Naive thymus-derived CD8-positive, alpha-beta T cell (primary cell): ENCODE measurements at regions not wholly inside any gene's neighbourhood (a gene's known extent, or its start where the extent isn't known, plus 50 kb on each side); places are given as distances from the start of the nearest gene placed in this dataset.
"Not testable (repeated sequence)": the region's sequence is repeated elsewhere in the genome, so short reads cannot be mapped to it uniquely, and the experiment has no call there.

Experiments used
- ATAC-seq, 2 donors: fragments of 150-1000 bp; cut with Tn5 transposase in 1 of 2; sonication (Bioruptor Pico), chemical (Tn5 transposase) in 1 of 2; 1 replicate in 1 of 2; 2 replicates in 1 of 2; pipeline ENCODE4 v1.10.0; 2021; ENCODE audit warnings: mild to moderate bottlenecking in 2 of 2, moderate library complexity in 2 of 2
- POLR2A ChIA-PET: fragments of 350-600 bp; sonication (Branson Sonifier 250); formaldehyde crosslinking; loops from one replicate; lab custom pipeline; 2021; ENCODE audit warnings: antibody characterized with exemption; lab: Charles Lee
- DNase-seq, 10 donors: peaks; one replicate each; pipeline versions ENCODE4 v3.0.0 to v3.0.0-alpha.2; 2020 to 2022
- H3K27ac Mint-ChIP-seq, 10 donors: one replicate each; pipeline ENCODE4 v1.8.0; 2020 to 2022; ENCODE audit warnings: mild to moderate bottlenecking in 10 of 10, mixed read lengths in 10 of 10, moderate library complexity in 4 of 10, inconsistent platforms in 1 of 10
- H3K27me3 Mint-ChIP-seq, 5 donors: one replicate each; pipeline ENCODE4 v1.8.0; 2021 to 2022; ENCODE audit warnings: mixed read lengths in 5 of 5
- H3K36me3 Mint-ChIP-seq, 3 donors: one replicate each; pipeline ENCODE4 v1.8.0; 2020 to 2022; ENCODE audit warnings: mixed read lengths in 3 of 3, mild to moderate bottlenecking in 2 of 3, inconsistent platforms in 1 of 3
- H3K4me1 Mint-ChIP-seq, 4 donors: one replicate each; pipeline ENCODE4 v1.8.0; 2021 to 2022; ENCODE audit warnings: mixed read lengths in 4 of 4
- H3K4me3 Mint-ChIP-seq, 10 donors: one replicate each; pipeline ENCODE4 v1.8.0; 2020 to 2022; ENCODE audit warnings: mild to moderate bottlenecking in 10 of 10, mixed read lengths in 10 of 10, moderate library complexity in 6 of 10, inconsistent platforms in 1 of 10
- H3K9me3 Mint-ChIP-seq, 9 donors: one replicate each; pipeline ENCODE4 v1.8.0; 2020 to 2022; ENCODE audit warnings: mixed read lengths in 9 of 9, mild to moderate bottlenecking in 3 of 9, inconsistent platforms in 1 of 9, moderate library complexity in 1 of 9

DNA sequence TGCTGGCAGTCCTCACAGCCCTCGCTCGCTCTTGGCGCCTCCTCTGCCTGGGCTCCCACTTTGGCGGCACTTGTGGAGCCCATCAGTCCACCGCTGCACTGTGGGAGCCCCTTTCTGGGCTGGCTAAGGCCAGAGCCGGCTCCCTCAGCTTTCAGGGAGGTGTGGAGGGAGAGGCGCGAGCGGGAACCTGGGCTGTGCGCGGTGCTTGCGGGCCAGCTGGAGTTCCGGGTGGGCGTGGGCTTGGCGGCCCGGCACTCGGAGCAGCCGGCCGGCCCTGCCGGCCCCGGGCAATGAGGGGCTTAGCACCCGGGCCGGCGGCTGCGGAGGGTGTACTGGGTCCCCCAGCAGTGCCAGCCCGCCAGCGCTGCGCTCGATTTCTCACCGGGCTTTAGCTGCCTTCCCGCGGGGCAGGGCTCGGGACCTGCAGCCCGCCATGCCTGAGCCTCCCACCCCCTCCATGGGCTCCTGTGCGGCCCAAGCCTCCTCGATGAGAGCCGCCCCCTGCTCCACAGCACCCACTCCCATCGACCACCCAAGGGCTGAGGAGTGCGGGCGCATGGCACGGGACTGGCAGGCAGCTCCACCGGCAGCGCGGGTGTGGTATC, 120.4 kb downstream of the ESM1 start:
- DNase-seq, H3K4me1 Mint-ChIP-seq, H3K4me3 Mint-ChIP-seq, ATAC-seq, H3K36me3 Mint-ChIP-seq, H3K9me3 Mint-ChIP-seq, H3K27ac Mint-ChIP-seq: not testable (repeated sequence)
- peaks cover under 1 to 33% (median 7%) of the 10 kb centered on the region in 5 donors for H3K27me3 Mint-ChIP-seq
- POLR2A ChIA-PET = interaction anchor here (3.0 kb wide), 1 partner anchor 347 kb away, joined by 18 read pairs; the partner anchor contains the start of gene SNX18

DNA sequence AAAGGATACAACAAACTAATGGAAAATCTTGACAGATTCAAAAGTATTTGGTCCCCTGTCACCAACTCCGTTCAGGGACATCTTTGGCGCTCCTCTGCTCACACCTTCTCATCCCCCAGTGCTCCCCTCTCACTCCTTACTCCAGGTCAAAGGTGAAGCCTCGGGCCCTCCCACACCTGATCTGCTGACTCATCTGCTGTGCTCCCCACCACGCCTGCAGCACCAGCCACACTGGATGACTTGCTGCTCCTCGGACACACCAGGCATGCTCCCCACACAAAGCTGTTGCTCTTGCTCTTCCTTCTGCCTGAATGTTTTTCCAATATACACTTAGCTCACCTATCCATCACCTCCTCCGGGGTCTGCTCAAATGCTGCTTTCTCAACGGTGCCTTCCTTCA, 123.4 kb downstream of the ESM1 start:
- POLR2A ChIA-PET = no interaction called here
- ATAC-seq (no peak), DNase-seq (no peak)
- Mint-ChIP-seq H3K9me3 (peaks cover 0 to 31% (median 25%) of the 10 kb centered on the region in 9 donors), H3K27ac (no peak overlapping the region), H3K4me3 (no peak overlapping the region), H3K36me3 (peaks cover 3 to 30% (median 14%) of the 10 kb centered on the region in 3 donors), H3K4me1 (peaks cover under 1 to 2% (median under 1%) of the 10 kb centered on the region in 4 donors), H3K27me3 (peaks cover 8 to 40% (median 13%) of the 10 kb centered on the region in 5 donors)

DNA sequence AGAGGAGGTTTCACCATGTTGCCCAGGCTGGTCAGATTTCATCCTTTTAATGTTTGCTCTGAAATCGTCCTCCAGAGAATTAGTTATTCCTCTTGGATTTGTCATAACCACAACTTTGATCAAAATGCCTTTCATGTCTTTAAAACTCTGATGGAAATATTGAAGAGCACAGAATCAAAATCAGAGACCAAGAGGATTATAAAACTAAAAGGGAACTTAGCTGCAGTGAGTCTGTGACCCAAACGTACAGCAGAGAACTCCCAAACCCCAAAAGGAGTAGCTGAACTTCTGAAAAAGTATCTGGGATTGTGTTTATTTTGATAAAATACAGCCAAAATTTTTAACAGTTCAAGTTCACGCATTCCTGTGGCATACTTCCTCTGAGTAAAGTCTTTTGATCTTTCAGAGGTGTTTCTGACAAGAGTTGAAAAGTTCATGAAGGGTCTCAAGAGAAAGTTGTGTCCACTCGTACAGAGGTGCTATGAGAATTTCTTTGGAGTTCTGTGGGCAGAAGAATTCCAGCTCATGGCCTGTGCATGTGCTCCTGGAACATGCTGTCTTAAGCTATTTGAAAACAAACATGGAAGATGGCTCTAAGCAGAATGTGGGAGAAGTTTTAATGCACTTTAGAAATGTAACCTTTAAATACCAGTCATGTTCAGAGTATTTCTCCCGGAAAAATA, 124.0 kb downstream of the ESM1 start:
- H3K4me3 Mint-ChIP-seq = no peak overlapping the region
- no peaks in the 10 kb centered on the region for H3K4me1 Mint-ChIP-seq
- ATAC-seq (no peak), DNase-seq (no peak)
- H3K27ac Mint-ChIP-seq = no peak overlapping the region
- POLR2A ChIA-PET = no interaction called here
- peaks cover 8 to 40% (median 13%) of the 10 kb centered on the region in 5 donors for H3K27me3 Mint-ChIP-seq
- H3K9me3 Mint-ChIP-seq = peaks cover 0 to 35% (median 25%) of the 10 kb centered on the region in 9 donors
- peaks cover 3 to 33% (median 14%) of the 10 kb centered on the region in 3 donors for H3K36me3 Mint-ChIP-seq

DNA sequence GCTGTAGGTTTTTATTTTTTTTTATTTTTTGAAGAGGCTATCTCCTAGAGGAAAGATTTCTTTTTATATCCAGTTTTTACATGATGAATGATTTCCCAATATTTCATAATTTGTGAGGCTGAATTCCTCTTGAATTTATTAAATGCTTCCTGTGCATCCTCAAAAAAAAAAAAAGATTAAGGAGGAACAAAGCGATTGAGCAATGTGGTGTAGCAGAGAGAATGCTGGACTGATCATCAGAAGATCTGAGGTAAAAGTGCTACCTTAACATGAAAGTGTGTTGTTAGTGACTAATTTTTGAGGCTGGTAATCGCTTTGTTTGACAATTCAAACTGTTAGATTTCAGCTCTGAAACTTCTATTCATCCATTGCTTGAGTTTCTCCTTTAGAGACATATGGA, 125.1 kb downstream of the ESM1 start:
- peaks cover 3 to 33% (median 23%) of the 10 kb centered on the region in 3 donors for H3K36me3 Mint-ChIP-seq
- no peak overlapping the region for H3K4me3 Mint-ChIP-seq
- H3K27ac Mint-ChIP-seq = no peak overlapping the region
- ATAC-seq = no peak
- H3K27me3 Mint-ChIP-seq = peaks cover 8 to 42% (median 13%) of the 10 kb centered on the region in 5 donors
- peaks cover 0 to 45% (median 30%) of the 10 kb centered on the region in 9 donors for H3K9me3 Mint-ChIP-seq
- H3K4me1 Mint-ChIP-seq = no peaks in the 10 kb centered on the region
- no peak for DNase-seq
- POLR2A ChIA-PET = no interaction called here

DNA sequence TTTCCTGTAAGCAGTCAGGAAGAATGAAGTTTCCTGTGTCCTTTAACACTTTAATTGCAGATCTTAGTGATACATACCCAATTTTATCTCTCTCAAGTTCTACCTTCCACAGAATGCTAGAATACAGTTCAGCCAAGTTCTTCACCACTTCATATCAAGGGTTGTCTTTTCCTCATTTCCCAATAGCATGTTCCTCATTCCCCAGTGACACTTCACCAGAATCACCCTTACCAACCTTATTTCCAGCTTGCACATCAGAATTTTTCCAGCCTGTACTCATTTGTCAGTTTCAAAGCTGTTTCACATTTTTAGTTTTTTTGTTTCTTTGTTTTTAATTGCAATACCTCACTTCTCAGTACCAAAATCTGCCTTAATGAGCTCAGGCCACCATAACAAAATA, 126.1 kb downstream of the ESM1 start:
- no peak for ATAC-seq
- no peak overlapping the region for H3K4me3 Mint-ChIP-seq
- no peak overlapping the region for H3K27ac Mint-ChIP-seq
- H3K36me3 Mint-ChIP-seq = peaks cover 3 to 33% (median 23%) of the 10 kb centered on the region in 3 donors
- POLR2A ChIA-PET = no interaction called here
- H3K9me3 Mint-ChIP-seq = peaks cover 0 to 46% (median 30%) of the 10 kb centered on the region in 9 donors
- no peak for DNase-seq
- peaks cover 8 to 51% (median 15%) of the 10 kb centered on the region in 5 donors for H3K27me3 Mint-ChIP-seq
- no peaks in the 10 kb centered on the region for H3K4me1 Mint-ChIP-seq

DNA sequence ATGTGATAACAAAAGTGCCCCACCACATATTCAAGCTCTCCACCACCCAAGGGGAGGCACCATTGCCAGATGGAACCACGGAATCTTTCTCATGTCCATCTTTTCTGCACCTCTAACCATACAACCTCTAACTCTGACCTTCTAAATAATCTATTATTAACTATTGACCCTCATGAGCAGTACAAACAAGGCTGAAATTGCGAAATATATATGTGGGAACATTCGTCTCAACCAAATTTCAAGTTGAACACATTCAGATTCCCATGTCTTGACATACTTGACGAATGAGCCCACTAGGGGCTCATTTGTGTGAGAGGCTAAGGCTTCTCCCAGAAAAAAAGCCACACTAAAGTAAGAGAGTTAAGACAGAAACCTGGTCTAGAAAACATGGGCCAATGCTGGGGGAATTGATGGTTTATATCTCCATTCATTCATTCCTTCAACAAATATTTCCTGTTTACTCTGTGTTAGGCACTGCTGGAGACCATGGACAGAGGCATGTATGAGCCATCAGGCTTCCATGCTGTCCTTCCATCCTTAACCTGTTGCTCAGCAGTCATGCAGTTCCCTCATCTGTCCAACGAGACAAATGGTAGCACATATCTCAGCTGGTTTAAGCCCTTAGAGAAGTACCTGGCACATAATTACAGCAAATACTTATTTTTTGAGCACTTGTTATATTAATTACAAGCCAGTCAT, 130.4 kb downstream of the ESM1 start:
- Mint-ChIP-seq H3K27ac (no peak overlapping the region), H3K4me3 (no peak overlapping the region), H3K4me1 (no peaks in the 10 kb centered on the region), H3K36me3 (peaks cover 3 to 33% (median 26%) of the 10 kb centered on the region in 3 donors), H3K9me3 (peaks cover 0 to 46% (median 27%) of the 10 kb centered on the region in 9 donors), H3K27me3 (peaks cover 7 to 23% (median 17%) of the 10 kb centered on the region in 5 donors)
- no peak for ATAC-seq
- POLR2A ChIA-PET = no interaction called here
- DNase-seq = no peak

DNA sequence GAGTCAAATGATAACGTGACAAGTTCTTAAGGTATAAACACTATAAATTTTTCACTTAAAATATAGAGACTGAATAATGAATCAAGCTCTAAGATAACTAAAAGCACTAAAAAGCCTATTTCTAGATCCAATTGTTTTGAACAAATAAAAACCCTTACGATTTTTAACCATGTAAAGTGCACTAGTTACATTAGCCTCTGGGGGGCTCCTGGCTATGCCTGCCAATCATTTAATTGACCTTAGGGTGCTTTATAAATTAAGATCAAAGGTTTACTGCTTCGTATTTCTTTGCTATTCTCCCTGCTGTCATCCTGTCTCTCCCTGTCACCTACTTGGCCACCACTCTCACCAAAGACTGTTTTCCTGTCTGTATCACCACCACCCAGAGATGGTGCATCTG, 133.4 kb downstream of the ESM1 start:
- Mint-ChIP-seq H3K27ac (no peak overlapping the region), H3K36me3 (peaks cover 0 to 12% (median 3%) of the 10 kb centered on the region in 3 donors), H3K4me1 (no peaks in the 10 kb centered on the region), H3K4me3 (no peak overlapping the region), H3K9me3 (peaks cover 0 to 17% (median 8%) of the 10 kb centered on the region in 9 donors), H3K27me3 (peaks cover 9 to 18% (median 11%) of the 10 kb centered on the region in 5 donors)
- no peak for DNase-seq
- POLR2A ChIA-PET = no interaction called here
- no peak for ATAC-seq

DNA sequence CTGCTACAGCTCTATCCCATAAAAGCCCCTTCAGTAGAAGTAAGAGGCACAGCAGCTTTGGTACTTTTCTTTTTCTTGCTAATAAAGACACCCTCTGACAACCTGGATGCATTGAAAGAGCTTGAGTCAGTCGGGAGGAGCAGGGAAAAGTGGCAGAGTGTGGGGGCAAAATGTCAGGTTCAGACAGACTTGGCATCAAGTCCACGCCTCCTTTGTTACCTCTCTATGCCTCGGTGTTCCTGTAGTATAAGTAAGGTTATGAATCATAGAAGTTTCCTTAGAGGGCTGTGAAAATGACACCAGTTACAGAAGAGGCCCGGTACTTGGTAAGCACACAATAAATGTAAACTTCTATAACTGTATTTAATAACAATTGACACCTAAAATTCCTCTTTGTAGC, 133.9 kb downstream of the ESM1 start:
- Mint-ChIP-seq H3K27ac (peak overlapping the region in 1 of 10 donors; percentile 49), H3K27me3 (peaks cover 9 to 18% (median 11%) of the 10 kb centered on the region in 5 donors), H3K4me3 (no peak overlapping the region), H3K9me3 (peaks cover 0 to 11% (median 6%) of the 10 kb centered on the region in 9 donors), H3K36me3 (peaks cover 0 to 12% (median 0%) of the 10 kb centered on the region in 3 donors), H3K4me1 (no peaks in the 10 kb centered on the region)
- ATAC-seq = no peak
- DNase-seq = no peak
- POLR2A ChIA-PET = no interaction called here

DNA sequence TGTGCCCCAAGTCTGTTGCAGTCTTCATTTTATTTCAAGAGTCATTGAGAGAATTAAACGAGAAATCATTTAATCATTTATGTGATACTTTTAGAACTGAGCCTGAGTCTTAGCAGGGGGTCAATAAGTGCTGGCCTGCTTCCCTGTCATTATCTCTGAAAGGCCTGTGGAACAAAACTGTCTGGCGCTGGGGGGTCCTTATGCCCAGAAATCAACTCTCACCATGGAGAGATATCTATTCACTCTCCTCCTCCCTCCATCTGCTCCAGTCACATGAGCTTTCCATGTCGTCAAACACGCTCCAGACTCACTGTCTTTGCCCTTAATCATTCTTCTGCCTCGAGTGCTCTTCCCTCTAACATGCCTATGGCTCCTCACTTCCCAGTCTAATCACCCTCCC, 136.8 kb downstream of the ESM1 start:
- no peaks in the 10 kb centered on the region for H3K9me3 Mint-ChIP-seq
- POLR2A ChIA-PET = interaction anchor here (1.5 kb wide), 1 partner anchor 330 kb away, joined by 5 read pairs; the partner anchor contains the start of gene SNX18
- ATAC-seq (no peak), DNase-seq (no peak)
- peaks cover 0 to under 1% (median 0%) of the 10 kb centered on the region in 3 donors for H3K36me3 Mint-ChIP-seq
- H3K27me3 Mint-ChIP-seq = peaks cover 0 to 12% (median 9%) of the 10 kb centered on the region in 5 donors
- peaks cover 4 to 11% (median 5%) of the 10 kb centered on the region in 4 donors for H3K4me1 Mint-ChIP-seq
- no peak overlapping the region for H3K27ac Mint-ChIP-seq
- H3K4me3 Mint-ChIP-seq = no peak overlapping the region

DNA sequence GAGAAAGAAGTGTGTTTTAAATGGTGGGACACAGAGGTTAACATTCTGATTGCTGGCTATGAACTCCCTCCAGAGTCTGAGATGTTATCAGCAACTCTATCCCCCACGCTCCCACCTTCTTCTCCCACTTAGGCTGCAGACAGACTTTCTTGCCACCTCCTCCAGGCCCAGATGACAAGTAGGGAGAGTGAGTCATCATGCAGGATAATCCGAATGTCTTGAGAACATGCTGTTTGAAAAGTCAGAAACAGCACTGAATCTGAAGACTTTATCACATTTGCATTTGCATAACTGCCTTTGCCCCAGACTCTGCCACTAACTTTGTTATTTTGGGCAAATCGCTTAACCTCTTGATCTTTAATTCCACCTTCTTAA, 139.8 kb downstream of the ESM1 start:
- DNase-seq (no peak), ATAC-seq (no peak)
- H3K4me1 Mint-ChIP-seq = peaks cover 4 to 11% (median 5%) of the 10 kb centered on the region in 4 donors
- no peaks in the 10 kb centered on the region for H3K36me3 Mint-ChIP-seq
- no peaks in the 10 kb centered on the region for H3K9me3 Mint-ChIP-seq
- POLR2A ChIA-PET = interaction anchor here (0.8 to 3.2 kb wide), 3 partner anchors 199 to 350 kb away, joined by 4 to 50 read pairs (median 10); partner anchors contain the start of gene SNX18
- peak overlapping the region in 1 of 10 donors; percentile 47 for H3K27ac Mint-ChIP-seq
- no peak overlapping the region for H3K4me3 Mint-ChIP-seq
- H3K27me3 Mint-ChIP-seq = peaks cover 0 to 10% (median 6%) of the 10 kb centered on the region in 5 donors

DNA sequence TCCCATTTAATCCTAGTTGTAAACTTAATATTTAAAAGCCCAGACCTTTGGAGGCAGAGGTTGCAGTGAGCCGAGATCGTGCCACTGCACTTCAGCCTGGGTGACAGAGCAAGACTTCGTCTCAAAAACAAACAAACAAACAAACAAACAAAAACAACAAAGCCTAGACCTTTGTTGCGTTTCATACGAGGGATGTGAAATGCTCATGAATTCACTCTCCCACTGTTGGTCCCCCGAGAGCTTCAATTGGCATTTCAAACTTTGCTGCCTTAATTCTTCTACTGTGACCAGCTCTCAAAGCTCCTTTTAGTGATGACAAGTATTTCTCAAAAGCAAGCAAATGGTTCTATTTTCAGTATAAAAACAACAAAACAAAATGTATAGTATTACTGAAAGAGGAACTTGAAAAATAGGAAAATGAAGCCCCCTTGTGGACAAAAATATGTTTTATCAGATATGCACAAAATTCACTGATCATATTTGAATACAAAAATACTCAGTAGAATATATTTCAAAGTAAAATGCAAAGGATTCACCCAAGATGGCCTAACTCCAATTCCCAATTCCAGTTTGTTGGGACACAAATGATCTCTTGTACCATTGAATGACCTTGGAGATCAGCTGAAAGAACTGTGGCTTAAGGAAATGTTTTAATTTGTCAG, 140.4 kb downstream of the ESM1 start:
- ATAC-seq (peak; percentile 36 to 68), DNase-seq (peak in 3 of 10 donors; percentile 60 to 68 (median 64))
- peaks cover 0 to 10% (median 6%) of the 10 kb centered on the region in 5 donors for H3K27me3 Mint-ChIP-seq
- peaks cover 4 to 11% (median 5%) of the 10 kb centered on the region in 4 donors for H3K4me1 Mint-ChIP-seq
- no peaks in the 10 kb centered on the region for H3K36me3 Mint-ChIP-seq
- H3K27ac Mint-ChIP-seq = peak overlapping the region in 7 of 10 donors; percentile 9 to 65 (median 36)
- POLR2A ChIA-PET = interaction anchor here (0.7 to 3.2 kb wide), 4 partner anchors 199 to 349 kb away, joined by 3 to 50 read pairs (median 7); partner anchors contain the start of gene SNX18
- H3K4me3 Mint-ChIP-seq = peak overlapping the region in 6 of 10 donors; percentile 30 to 75 (median 60)
- H3K9me3 Mint-ChIP-seq = no peaks in the 10 kb centered on the region

DNA sequence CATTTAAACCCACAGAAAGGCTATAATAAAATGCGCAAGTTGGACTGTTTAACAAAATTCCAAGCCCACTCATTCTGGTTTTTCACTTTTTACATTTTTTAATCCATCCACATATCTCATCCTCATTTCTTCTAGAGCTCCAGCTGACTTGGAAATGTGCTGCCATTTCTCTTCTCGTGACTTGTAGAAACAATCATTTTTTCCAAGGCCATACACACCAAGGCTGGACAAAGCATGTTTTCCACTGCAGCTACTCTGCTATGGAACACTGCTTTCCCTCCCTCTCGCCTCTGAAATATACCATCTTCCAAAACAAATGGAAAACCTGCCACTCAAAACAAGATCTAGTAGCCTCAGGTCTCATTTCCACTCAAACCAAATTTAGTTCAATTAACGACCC, 141.1 kb downstream of the ESM1 start:
- POLR2A ChIA-PET = interaction anchor here (0.6 to 3.2 kb wide), 4 partner anchors 9 to 326 kb away, joined by 3 to 50 read pairs (median 6); partner anchors contain the start of gene SNX18
- H3K27me3 Mint-ChIP-seq = peaks cover 0 to 7% (median 5%) of the 10 kb centered on the region in 5 donors
- no peaks in the 10 kb centered on the region for H3K36me3 Mint-ChIP-seq

More for the DNA sequence above, 141.1 kb downstream of the ESM1 start:
- peak overlapping the region in 1 of 10 donors; percentile 29 for H3K27ac Mint-ChIP-seq
- ATAC-seq = no peak
- H3K4me1 Mint-ChIP-seq = peaks cover 4 to 11% (median 5%) of the 10 kb centered on the region in 4 donors
- no peak for DNase-seq
- no peaks in the 10 kb centered on the region for H3K9me3 Mint-ChIP-seq
- no peak overlapping the region for H3K4me3 Mint-ChIP-seq
